WTC11 (cell line): ENCODE measurements at regions not wholly inside any gene's neighbourhood (a gene's known extent, or its start where the extent isn't known, plus 50 kb on each side); places are given as distances from the start of the nearest gene placed in this dataset.

Experiments
- ATAC-seq: fragments of 200-7000 bp; cut with Tn5 transposase; 2 replicates; pipeline ENCODE4 v1.10.0; 2021; ENCODE audit warnings: mild to moderate bottlenecking, moderate library complexity
- CTCF ChIA-PET: fragments of 300-600 bp; sonication (Branson Sonifier 250); formaldehyde crosslinking; loops from one replicate; lab custom pipeline; 2021; ENCODE audit warnings: antibody characterized with exemption; lab: Charles Lee
- POLR2A ChIA-PET: fragments of 350-600 bp; sonication (Branson Sonifier 250); formaldehyde crosslinking; loops from one replicate; lab custom pipeline; 2021; ENCODE audit warnings: antibody characterized with exemption; lab: Charles Lee
- DNase-seq: peaks from one replicate; pipeline ENCODE4 v3.0.0; 2021; ENCODE audit warnings: low spot score
- H3K27ac Mint-ChIP-seq: 2 replicates; pipeline ENCODE4 v1.8.0; 2021; ENCODE audit warnings: mixed read lengths
- H3K27me3 Mint-ChIP-seq: 2 replicates; pipeline ENCODE4 v1.8.0; 2021; ENCODE audit warnings: low read depth, mild to moderate bottlenecking, moderate library complexity, mixed read lengths
- H3K36me3 Mint-ChIP-seq: 2 replicates; pipeline ENCODE4 v1.8.0; 2021; ENCODE audit warnings: mixed read lengths
- H3K4me1 Mint-ChIP-seq: 2 replicates; pipeline ENCODE4 v1.8.0; 2022; ENCODE audit warnings: mixed read lengths
- H3K4me3 Mint-ChIP-seq: 2 replicates; pipeline ENCODE4 v1.8.0; 2021; ENCODE audit warnings: mild to moderate bottlenecking, moderate library complexity, mixed read lengths
- H3K9me3 Mint-ChIP-seq: 2 replicates; pipeline ENCODE4 v1.8.0; 2021; ENCODE audit warnings: mixed read lengths
- ATF6 ChIP-seq: sonication (generic); formaldehyde crosslinking; IDR thresholded peaks from 2 replicates; pipeline ENCODE4 v1.8.1; 2023; ENCODE audit warnings: mild to moderate bottlenecking, missing genetic modification reagents
- CREM ChIP-seq: sonication (generic); formaldehyde crosslinking; IDR thresholded peaks from 2 replicates; pipeline ENCODE4 v1.8.1; 2022; ENCODE audit warnings: mild to moderate bottlenecking, missing genetic modification reagents, moderate library complexity
- ERG ChIP-seq: fragments of 250-450 bp; sonication (Bioruptor Pico); IDR thresholded peaks from 2 replicates; pipeline ENCODE4 v1.8.0; 2021; ENCODE audit warnings: mild to moderate bottlenecking
- JUN ChIP-seq: sonication (generic); formaldehyde crosslinking; IDR thresholded peaks from 2 replicates; pipeline ENCODE4 v1.8.0; 2023; ENCODE audit warnings: mild to moderate bottlenecking, missing genetic modification reagents
- OVOL2 ChIP-seq: fragments of 250-450 bp; sonication (Bioruptor Pico); IDR thresholded peaks from 2 replicates; pipeline ENCODE4 v1.9.0; 2021; ENCODE audit warnings: mild to moderate bottlenecking, borderline replicate concordance
- RORB ChIP-seq: fragments of 250-450 bp; sonication (Bioruptor Pico); IDR thresholded peaks from 2 replicates; pipeline ENCODE4 v1.9.0; 2021; ENCODE audit warnings: mild to moderate bottlenecking
- SMAD4 ChIP-seq: sonication (generic); formaldehyde crosslinking; IDR thresholded peaks from 2 replicates; pipeline ENCODE4 v1.8.0; 2022; ENCODE audit warnings: mild to moderate bottlenecking, missing genetic modification reagents
- USF2 ChIP-seq: sonication (generic); formaldehyde crosslinking; IDR thresholded peaks from 2 replicates; pipeline ENCODE4 v1.8.1; 2023; ENCODE audit warnings: mild to moderate bottlenecking, missing genetic modification reagents, moderate library complexity
- ZMAT4 ChIP-seq: fragments of 250-450 bp; sonication (Bioruptor Pico); IDR thresholded peaks from 2 replicates; pipeline ENCODE4 v1.9.0; 2021; ENCODE audit warnings: mild to moderate bottlenecking
- ZNF138 ChIP-seq: sonication (generic); formaldehyde crosslinking; conservative IDR thresholded peaks from 2 replicates; pipeline ENCODE4 v1.8.1; 2022; ENCODE audit warnings: mild to moderate bottlenecking, moderate library complexity, missing genetic modification reagents
- ZNF317 ChIP-seq: sonication (generic); formaldehyde crosslinking; IDR thresholded peaks from 2 replicates; pipeline ENCODE4 v1.8.1; 2023; ENCODE audit warnings: low read depth, mild to moderate bottlenecking, moderate library complexity, missing genetic modification reagents, borderline replicate concordance
- ZNF423 ChIP-seq: fragments of 250-450 bp; sonication (Bioruptor Pico); IDR thresholded peaks from 2 replicates; pipeline ENCODE4 v2.1.2; 2022; ENCODE audit warnings: mild to moderate bottlenecking, moderate library complexity
- ZNF425 ChIP-seq: fragments of 250-450 bp; sonication (Bioruptor Pico); conservative IDR thresholded peaks from 2 replicates; pipeline ENCODE4 v1.9.0; 2021; ENCODE audit warnings: mild to moderate bottlenecking
- ZNF671 ChIP-seq: fragments of 250-450 bp; sonication (Bioruptor Pico); IDR thresholded peaks from 2 replicates; pipeline ENCODE4 v1.8.0; 2021; ENCODE audit warnings: mild to moderate bottlenecking
- TF ChIP-seq, protein P1 (sequence below): sonication (generic); formaldehyde crosslinking; IDR thresholded peaks from 2 replicates; pipeline ENCODE4 v1.8.1; 2023; ENCODE audit warnings: mild to moderate bottlenecking, missing genetic modification reagents, borderline replicate concordance
- TF ChIP-seq, protein P2 (sequence below): sonication (generic); formaldehyde crosslinking; IDR thresholded peaks from 2 replicates; pipeline ENCODE4 v1.8.0; 2022; ENCODE audit warnings: mild to moderate bottlenecking, missing genetic modification reagents
- TF ChIP-seq, protein P3 (sequence below): sonication (generic); formaldehyde crosslinking; IDR thresholded peaks from 2 replicates; pipeline ENCODE4 v1.8.1; 2022; ENCODE audit warnings: low read depth, mild to moderate bottlenecking, moderate library complexity, missing genetic modification reagents, borderline replicate concordance

DNA sequence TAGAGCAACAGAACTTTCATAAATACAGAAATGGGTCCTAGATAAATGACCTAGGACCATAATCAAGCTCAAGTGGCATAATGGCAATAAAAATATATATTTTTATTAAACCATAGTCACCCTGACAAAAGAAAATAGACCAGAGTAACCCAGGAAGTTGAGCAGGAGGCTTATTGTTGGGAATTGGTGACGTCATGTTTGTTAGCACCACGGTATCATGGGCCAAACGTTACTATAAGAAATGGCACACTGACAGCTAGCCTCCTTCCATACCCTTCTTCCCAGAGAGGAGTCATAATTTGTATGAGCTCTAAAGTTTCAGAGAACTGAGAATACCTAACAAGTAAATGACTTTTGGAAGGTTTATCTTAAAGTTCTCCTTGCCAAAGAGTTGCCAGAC, 1698.2 kb downstream of the REEP3 start (continued):
- TF ChIP-seq, protein P1, sequence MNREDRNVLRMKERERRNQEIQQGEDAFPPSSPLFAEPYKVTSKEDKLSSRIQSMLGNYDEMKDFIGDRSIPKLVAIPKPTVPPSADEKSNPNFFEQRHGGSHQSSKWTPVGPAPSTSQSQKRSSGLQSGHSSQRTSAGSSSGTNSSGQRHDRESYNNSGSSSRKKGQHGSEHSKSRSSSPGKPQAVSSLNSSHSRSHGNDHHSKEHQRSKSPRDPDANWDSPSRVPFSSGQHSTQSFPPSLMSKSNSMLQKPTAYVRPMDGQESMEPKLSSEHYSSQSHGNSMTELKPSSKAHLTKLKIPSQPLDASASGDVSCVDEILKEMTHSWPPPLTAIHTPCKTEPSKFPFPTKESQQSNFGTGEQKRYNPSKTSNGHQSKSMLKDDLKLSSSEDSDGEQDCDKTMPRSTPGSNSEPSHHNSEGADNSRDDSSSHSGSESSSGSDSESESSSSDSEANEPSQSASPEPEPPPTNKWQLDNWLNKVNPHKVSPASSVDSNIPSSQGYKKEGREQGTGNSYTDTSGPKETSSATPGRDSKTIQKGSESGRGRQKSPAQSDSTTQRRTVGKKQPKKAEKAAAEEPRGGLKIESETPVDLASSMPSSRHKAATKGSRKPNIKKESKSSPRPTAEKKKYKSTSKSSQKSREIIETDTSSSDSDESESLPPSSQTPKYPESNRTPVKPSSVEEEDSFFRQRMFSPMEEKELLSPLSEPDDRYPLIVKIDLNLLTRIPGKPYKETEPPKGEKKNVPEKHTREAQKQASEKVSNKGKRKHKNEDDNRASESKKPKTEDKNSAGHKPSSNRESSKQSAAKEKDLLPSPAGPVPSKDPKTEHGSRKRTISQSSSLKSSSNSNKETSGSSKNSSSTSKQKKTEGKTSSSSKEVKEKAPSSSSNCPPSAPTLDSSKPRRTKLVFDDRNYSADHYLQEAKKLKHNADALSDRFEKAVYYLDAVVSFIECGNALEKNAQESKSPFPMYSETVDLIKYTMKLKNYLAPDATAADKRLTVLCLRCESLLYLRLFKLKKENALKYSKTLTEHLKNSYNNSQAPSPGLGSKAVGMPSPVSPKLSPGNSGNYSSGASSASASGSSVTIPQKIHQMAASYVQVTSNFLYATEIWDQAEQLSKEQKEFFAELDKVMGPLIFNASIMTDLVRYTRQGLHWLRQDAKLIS (CRISPR knock-in tag), result no peak
- TF ChIP-seq RORB, result no peak

GRCh38 chr10:65231148-65231547, 1694.7 kb upstream of the LRRTM3 start:
- no peaks in the 10 kb centered on the region for H3K27me3 Mint-ChIP-seq
- CTCF ChIA-PET, result interaction anchor here (0.6 kb wide), 1 partner anchor 10 kb away, joined by 3 read pairs; no protein-coding TSS in a partner anchor
- POLR2A ChIA-PET, result interaction anchor here (0.6 kb wide), 1 partner anchor 717 kb away, joined by 5 read pairs; no protein-coding TSS in a partner anchor
- H3K4me1 Mint-ChIP-seq, result peaks cover 20% of the 10 kb centered on the region
- no peaks in the 10 kb centered on the region for H3K36me3 Mint-ChIP-seq
- no peak overlapping the region for H3K4me3 Mint-ChIP-seq
- ATAC-seq (peak; percentile 51; the same call in 1 of the 2 replicates), DNase-seq (no peak)
- peak overlapping the region; percentile 66 for H3K27ac Mint-ChIP-seq
- H3K9me3 Mint-ChIP-seq, result peaks cover 5% of the 10 kb centered on the region
- no peak for TF ChIP-seq ZNF425 (CRISPR knock-in tag)
- no peak for TF ChIP-seq ZMAT4 (CRISPR knock-in tag)
- no peak for TF ChIP-seq ZNF317 (CRISPR knock-in tag)
- TF ChIP-seq ZNF671 (CRISPR knock-in tag), result no peak
- TF ChIP-seq, protein P2, sequence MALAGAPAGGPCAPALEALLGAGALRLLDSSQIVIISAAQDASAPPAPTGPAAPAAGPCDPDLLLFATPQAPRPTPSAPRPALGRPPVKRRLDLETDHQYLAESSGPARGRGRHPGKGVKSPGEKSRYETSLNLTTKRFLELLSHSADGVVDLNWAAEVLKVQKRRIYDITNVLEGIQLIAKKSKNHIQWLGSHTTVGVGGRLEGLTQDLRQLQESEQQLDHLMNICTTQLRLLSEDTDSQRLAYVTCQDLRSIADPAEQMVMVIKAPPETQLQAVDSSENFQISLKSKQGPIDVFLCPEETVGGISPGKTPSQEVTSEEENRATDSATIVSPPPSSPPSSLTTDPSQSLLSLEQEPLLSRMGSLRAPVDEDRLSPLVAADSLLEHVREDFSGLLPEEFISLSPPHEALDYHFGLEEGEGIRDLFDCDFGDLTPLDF (CRISPR knock-in tag), result no peak
- TF ChIP-seq ZNF423 (CRISPR knock-in tag), result peak; percentile 49; the same call in 1 of the 2 replicates
- TF ChIP-seq ATF6 (CRISPR knock-in tag), result no peak

GRCh38 chr10:65234261-65234660, 1691.6 kb upstream of the LRRTM3 start:
- Mint-ChIP-seq H3K27ac (no peak overlapping the region), H3K36me3 (no peaks in the 10 kb centered on the region), H3K4me3 (no peak overlapping the region), H3K9me3 (no peaks in the 10 kb centered on the region), H3K4me1 (peaks cover 20% of the 10 kb centered on the region), H3K27me3 (no peaks in the 10 kb centered on the region)
- DNase-seq, result no peak
- no peak for ATAC-seq
- POLR2A ChIA-PET, result no interaction called here
- CTCF ChIA-PET, result no interaction called here
- TF ChIP-seq, protein P2 (CRISPR knock-in tag), result no peak
- TF ChIP-seq, protein P3, sequence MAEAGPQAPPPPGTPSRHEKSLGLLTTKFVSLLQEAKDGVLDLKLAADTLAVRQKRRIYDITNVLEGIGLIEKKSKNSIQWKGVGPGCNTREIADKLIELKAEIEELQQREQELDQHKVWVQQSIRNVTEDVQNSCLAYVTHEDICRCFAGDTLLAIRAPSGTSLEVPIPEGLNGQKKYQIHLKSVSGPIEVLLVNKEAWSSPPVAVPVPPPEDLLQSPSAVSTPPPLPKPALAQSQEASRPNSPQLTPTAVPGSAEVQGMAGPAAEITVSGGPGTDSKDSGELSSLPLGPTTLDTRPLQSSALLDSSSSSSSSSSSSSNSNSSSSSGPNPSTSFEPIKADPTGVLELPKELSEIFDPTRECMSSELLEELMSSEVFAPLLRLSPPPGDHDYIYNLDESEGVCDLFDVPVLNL (CRISPR knock-in tag), result no peak
- TF ChIP-seq ZNF138, result no peak
- no peak for TF ChIP-seq OVOL2
- TF ChIP-seq CREM (CRISPR knock-in tag), result no peak
- no peak for TF ChIP-seq ZNF671 (CRISPR knock-in tag)
- no peak for TF ChIP-seq USF2
- no peak for TF ChIP-seq ERG (CRISPR knock-in tag)
- no peak for TF ChIP-seq JUN (CRISPR knock-in tag)
- no peak for TF ChIP-seq SMAD4 (CRISPR knock-in tag)
